Panc1 (cell line): ENCODE measurements at regions not wholly inside any gene's neighbourhood (a gene's known extent, or its start where the extent isn't known, plus 50 kb on each side); places are given as distances from the start of the nearest gene placed in this dataset.

Experiments used
- ATAC-seq: fragments of 200-7000 bp; cut with Tn5 transposase; 2 replicates; pipeline ENCODE4 v1.9.1; 2020; ENCODE audit warnings: mild to moderate bottlenecking, moderate library complexity
- BruUV-seq: library from RNA; stranded (reverse); fragments of 400-500 nt; replicated peaks from 2 replicates; lab custom pipeline; 2021; lab: Mats Ljungman, UMichigan
- CTCF ChIA-PET: fragments of 300-600 bp; sonication (Branson Sonifier 250); formaldehyde crosslinking; loops from one replicate; lab custom pipeline; 2022; ENCODE audit warnings: antibody characterized with exemption; lab: Charles Lee
- POLR2A ChIA-PET: fragments of 300-600 bp; sonication (Branson Sonifier 250); formaldehyde crosslinking; loops from one replicate; lab custom pipeline; 2022; ENCODE audit warnings: antibody characterized with exemption; lab: Charles Lee
- DNase-seq: peaks from one replicate; pipeline ENCODE4 v3.0.0-alpha.2; 2010; ENCODE audit warnings: low read depth, low spot score
- H3K27ac ChIP-seq: 2 replicates; pipeline ENCODE4 v1.5.1; 2011; ENCODE audit warnings: mild to moderate bottlenecking, low read length, inconsistent platforms
- H3K27me3 ChIP-seq: fragments of 200-500 bp; sonication (Bioruptor generic); 2 replicates; pipeline ENCODE4 v1.6.0; 2014; ENCODE audit warnings: low read length, inconsistent platforms; ENCODE audit not compliant: control insufficient read depth, insufficient read depth
- H3K36me3 ChIP-seq: fragments of 200-500 bp; sonication (Bioruptor generic); 2 replicates; pipeline ENCODE4 v1.5.1; 2014; ENCODE audit warnings: inconsistent platforms, mild to moderate bottlenecking, low read length, moderate library complexity; ENCODE audit not compliant: control insufficient read depth, insufficient read depth
- H3K4me1 ChIP-seq: 2 replicates; pipeline ENCODE4 v1.5.1; 2011; ENCODE audit warnings: inconsistent platforms, mild to moderate bottlenecking, low read length, moderate library complexity; ENCODE audit not compliant: control insufficient read depth, insufficient read depth
- H3K4me3 ChIP-seq, 2 experiments: 2 replicates each; pipeline ENCODE4 v1.5.1; 2011 to 2012; ENCODE audit warnings: low read depth in 2 of 2, low read length in 2 of 2, mild to moderate bottlenecking in 2 of 2, inconsistent platforms in 1 of 2, moderate library complexity in 1 of 2
- H3K9me3 ChIP-seq: fragments of 200-500 bp; sonication (Bioruptor generic); 2 replicates; pipeline ENCODE4 v1.5.1; 2014; ENCODE audit warnings: low read depth, mild to moderate bottlenecking, inconsistent platforms, low read length, moderate library complexity; ENCODE audit not compliant: control insufficient read depth, insufficient read depth
- POLR2AphosphoS5 ChIP-seq: IDR thresholded peaks from 2 replicates; pipeline ENCODE4 v1.6.1; 2012; ENCODE audit warnings: mild to moderate bottlenecking, low read depth, low read length, moderate library complexity
- REST ChIP-seq, 2 experiments: IDR thresholded peaks; 2 replicates each; pipeline ENCODE4 v1.6.1; 2011 to 2012; ENCODE audit warnings: low read depth in 2 of 2, control low read depth in 1 of 2, low read length in 1 of 2, mild to moderate bottlenecking in 1 of 2, moderate library complexity in 1 of 2; ENCODE audit not compliant: insufficient read depth in 1 of 2
- SIN3A ChIP-seq: IDR thresholded peaks from 2 replicates; pipeline ENCODE4 v1.6.1; 2012; ENCODE audit warnings: low read depth, mild to moderate bottlenecking, low read length, moderate library complexity, borderline replicate concordance; ENCODE audit not compliant: insufficient read depth
- TCF7L2 ChIP-seq: IDR thresholded peaks from 2 replicates; pipeline ENCODE4 v1.6.1; 2011; ENCODE audit warnings: mild to moderate bottlenecking, low read depth, low read length, inconsistent platforms
- in situ Hi-C: cut with HindIII; loops from 2 replicates; pipeline ENCODE4 v1.10.0; 2016; ENCODE audit warnings: low sequenced_read_pairs, low pct_unique_long_range_greater_than_20kb
- intact Hi-C: fragments of 100-400 bp; cut with micrococcal nuclease; formaldehyde crosslinking; loops from one replicate; pipeline ENCODE4 v1.10.0; 2022; ENCODE audit not compliant: unreplicated experiment
- TF ChIP-seq, protein P1 (sequence below): fragments of 450-650 bp; IDR thresholded peaks from 2 replicates; pipeline ENCODE4 v1.5.1; 2017; ENCODE audit warnings: mild to moderate bottlenecking

GRCh38 chr7:17118412-17118811 is 180.0 kb upstream of the AHR start:
- ChIA-PET POLR2A (no interaction called here), CTCF (no interaction called here)
- no peaks in the 10 kb centered on the region for H3K36me3 ChIP-seq
- no peaks in the 10 kb centered on the region for H3K4me1 ChIP-seq
- intact Hi-C loops: no loop called here
- DNase-seq (no peak), ATAC-seq (no peak)
- no TSS peak for BruUV-seq
- no peaks in the 10 kb centered on the region for H3K27me3 ChIP-seq
- in situ Hi-C loops: no loop called here
- no peaks in the 10 kb centered on the region for H3K9me3 ChIP-seq
- TF ChIP-seq, protein P1, sequence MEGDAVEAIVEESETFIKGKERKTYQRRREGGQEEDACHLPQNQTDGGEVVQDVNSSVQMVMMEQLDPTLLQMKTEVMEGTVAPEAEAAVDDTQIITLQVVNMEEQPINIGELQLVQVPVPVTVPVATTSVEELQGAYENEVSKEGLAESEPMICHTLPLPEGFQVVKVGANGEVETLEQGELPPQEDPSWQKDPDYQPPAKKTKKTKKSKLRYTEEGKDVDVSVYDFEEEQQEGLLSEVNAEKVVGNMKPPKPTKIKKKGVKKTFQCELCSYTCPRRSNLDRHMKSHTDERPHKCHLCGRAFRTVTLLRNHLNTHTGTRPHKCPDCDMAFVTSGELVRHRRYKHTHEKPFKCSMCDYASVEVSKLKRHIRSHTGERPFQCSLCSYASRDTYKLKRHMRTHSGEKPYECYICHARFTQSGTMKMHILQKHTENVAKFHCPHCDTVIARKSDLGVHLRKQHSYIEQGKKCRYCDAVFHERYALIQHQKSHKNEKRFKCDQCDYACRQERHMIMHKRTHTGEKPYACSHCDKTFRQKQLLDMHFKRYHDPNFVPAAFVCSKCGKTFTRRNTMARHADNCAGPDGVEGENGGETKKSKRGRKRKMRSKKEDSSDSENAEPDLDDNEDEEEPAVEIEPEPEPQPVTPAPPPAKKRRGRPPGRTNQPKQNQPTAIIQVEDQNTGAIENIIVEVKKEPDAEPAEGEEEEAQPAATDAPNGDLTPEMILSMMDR: no peak
- TF ChIP-seq SIN3A (no peak), POLR2AphosphoS5 (no peak), REST (IDR thresholded peaks at IDR 0.05; ENCODE audit: insufficient read depth in 1 of 2, low read depth in 2 of 2, low read length in 1 of 2) (no peak), TCF7L2 (no peak)
- H3K4me3 ChIP-seq: no peak overlapping the region
- H3K27ac ChIP-seq: no peak overlapping the region

GRCh38 chr7:17120756-17121155 is 177.7 kb upstream of the AHR start:
- H3K9me3 ChIP-seq: no peaks in the 10 kb centered on the region
- BruUV-seq: no TSS peak
- no peak for ATAC-seq
- H3K4me1 ChIP-seq: no peaks in the 10 kb centered on the region
- in situ Hi-C loops (no loop called here), intact Hi-C loops (no loop called here)
- TF ChIP-seq, protein P1: no peak
- TF ChIP-seq POLR2AphosphoS5 (no peak), SIN3A (no peak), REST (IDR thresholded peaks at IDR 0.05; ENCODE audit: insufficient read depth in 1 of 2, low read depth in 2 of 2, low read length in 1 of 2) (no peak), TCF7L2 (no peak)
- ChIA-PET POLR2A (no interaction called here), CTCF (no interaction called here)
- H3K27ac ChIP-seq: no peak overlapping the region
- no peaks in the 10 kb centered on the region for H3K36me3 ChIP-seq
- no peak overlapping the region for H3K4me3 ChIP-seq
- DNase-seq: no peak
- H3K27me3 ChIP-seq: no peaks in the 10 kb centered on the region
